Ovary (tissue), 3 donors: ENCODE measurements at regions not wholly inside any gene's neighbourhood (a gene's known extent, or its start where the extent isn't known, plus 50 kb on each side); places are given as distances from the start of the nearest gene placed in this dataset.

Source experiments
- EP300 ChIP-seq: sonication (generic); formaldehyde crosslinking; IDR thresholded peaks from one replicate; pipeline ENCODE4 v1.6.1; 2017; ENCODE audit warnings: antibody characterized with exemption
- POLR2A ChIP-seq: fragments of 450-650 bp; IDR thresholded peaks from one replicate; pipeline ENCODE4 v1.6.1; 2017; ENCODE audit warnings: antibody characterized with exemption, mild to moderate bottlenecking, moderate library complexity
- TF ChIP-seq, protein P1 (sequence below), 3 donors: fragments of 450-650 bp in 2 of 3; fragments of 200-600 bp in 1 of 3; IDR thresholded peaks; one replicate each; pipeline versions ENCODE4 v1.5.1 to v1.8.0; 2016 to 2022; ENCODE audit warnings: antibody characterized with exemption in 3 of 3, mild to moderate bottlenecking in 1 of 3
- donor health status: DM: no; HTN: no; CAD: no.

DNA sequence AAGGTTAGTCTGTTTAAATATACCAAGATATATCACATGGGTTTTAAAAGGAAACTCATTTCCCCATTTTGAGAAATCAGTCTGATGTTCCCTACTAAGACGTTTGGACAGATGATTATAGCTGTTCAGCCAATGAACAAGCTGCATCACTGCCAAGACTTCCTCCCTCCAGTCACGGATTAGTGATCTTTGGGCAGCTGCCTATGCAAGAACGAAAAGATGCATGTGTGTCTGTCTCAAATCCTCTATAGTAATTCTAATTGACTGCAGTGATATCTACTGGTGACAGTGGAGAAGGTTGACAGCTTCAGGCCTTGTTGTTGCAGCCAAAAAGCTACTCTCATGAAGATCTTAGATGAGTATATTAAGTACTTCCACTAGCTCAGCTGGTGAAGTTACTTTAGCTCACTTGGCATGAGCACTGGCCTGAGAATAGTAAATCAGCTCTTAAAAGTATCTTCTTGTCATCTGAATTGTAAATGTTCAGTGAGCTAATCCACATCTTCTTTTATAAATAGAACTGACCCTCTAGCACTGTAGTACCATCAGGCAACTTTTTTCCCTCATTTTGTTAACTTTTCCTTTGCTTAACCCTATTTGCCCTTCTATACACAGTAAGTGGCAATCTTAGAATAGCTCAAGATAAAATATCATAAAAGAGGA is 134.5 kb upstream of the PCDH10 start:
- no peak for TF ChIP-seq POLR2A
- TF ChIP-seq, protein P1, sequence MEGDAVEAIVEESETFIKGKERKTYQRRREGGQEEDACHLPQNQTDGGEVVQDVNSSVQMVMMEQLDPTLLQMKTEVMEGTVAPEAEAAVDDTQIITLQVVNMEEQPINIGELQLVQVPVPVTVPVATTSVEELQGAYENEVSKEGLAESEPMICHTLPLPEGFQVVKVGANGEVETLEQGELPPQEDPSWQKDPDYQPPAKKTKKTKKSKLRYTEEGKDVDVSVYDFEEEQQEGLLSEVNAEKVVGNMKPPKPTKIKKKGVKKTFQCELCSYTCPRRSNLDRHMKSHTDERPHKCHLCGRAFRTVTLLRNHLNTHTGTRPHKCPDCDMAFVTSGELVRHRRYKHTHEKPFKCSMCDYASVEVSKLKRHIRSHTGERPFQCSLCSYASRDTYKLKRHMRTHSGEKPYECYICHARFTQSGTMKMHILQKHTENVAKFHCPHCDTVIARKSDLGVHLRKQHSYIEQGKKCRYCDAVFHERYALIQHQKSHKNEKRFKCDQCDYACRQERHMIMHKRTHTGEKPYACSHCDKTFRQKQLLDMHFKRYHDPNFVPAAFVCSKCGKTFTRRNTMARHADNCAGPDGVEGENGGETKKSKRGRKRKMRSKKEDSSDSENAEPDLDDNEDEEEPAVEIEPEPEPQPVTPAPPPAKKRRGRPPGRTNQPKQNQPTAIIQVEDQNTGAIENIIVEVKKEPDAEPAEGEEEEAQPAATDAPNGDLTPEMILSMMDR (IDR thresholded peaks at IDR 0.05): no peak
- no peak for TF ChIP-seq EP300
